ENCODE measurements at regions not wholly inside any gene's neighbourhood (a gene's known extent, or its start where the extent isn't known, plus 50 kb on each side); places are given as distances from the start of the nearest gene placed in this dataset.

GRCh38 chr6:20313960-20314530, 87.6 kb upstream of the E2F3 start:
- DNase-seq = no peak

- DNase-seq = no peak
Measured at GRCh38 chr6:20314866-20315845, 86.5 kb upstream of the E2F3 start.

GRCh38 chr6:20317430-20317829, 84.2 kb upstream of the E2F3 start:
- no peak for DNase-seq

GRCh38 chr6:20318851-20319387, 82.8 kb upstream of the E2F3 start:
- no peak for DNase-seq

GRCh38 chr6:20319520-20320357, 81.9 kb upstream of the E2F3 start:
- DNase-seq = no peak

GRCh38 chr6:20325641-20326421, 75.8 kb upstream of the E2F3 start:
- no peak for DNase-seq

- no peak for DNase-seq
Measured at GRCh38 chr6:20326422-20326728, 75.3 kb upstream of the E2F3 start.

- DNase-seq = no peak
Measured at GRCh38 chr6:20327141-20327540, 74.5 kb upstream of the E2F3 start.

GRCh38 chr6:20328266-20328923, 73.3 kb upstream of the E2F3 start:
- DNase-seq = no peak

- no peak for DNase-seq
Measured at GRCh38 chr6:20328924-20329300, 72.8 kb upstream of the E2F3 start.

- DNase-seq = no peak
Measured at GRCh38 chr6:20331042-20331441, 70.6 kb upstream of the E2F3 start.

GRCh38 chr6:20331625-20332024, 70.1 kb upstream of the E2F3 start:
- no peak for DNase-seq

- DNase-seq = no peak
Measured at GRCh38 chr6:20332441-20333006, 69.2 kb upstream of the E2F3 start.

GRCh38 chr6:20333721-20334269, 67.9 kb upstream of the E2F3 start:
- no peak for DNase-seq

- DNase-seq = no peak
Measured at GRCh38 chr6:20334334-20334733, 67.3 kb upstream of the E2F3 start.

- DNase-seq = no peak
Measured at GRCh38 chr6:20334962-20335361, 66.7 kb upstream of the E2F3 start.

- no peak for DNase-seq
Measured at GRCh38 chr6:20335872-20336271, 65.8 kb upstream of the E2F3 start.

- DNase-seq = no peak
Measured at GRCh38 chr6:20338156-20338555, 63.5 kb upstream of the E2F3 start.

GRCh38 chr6:20340068-20340848, 61.4 kb upstream of the E2F3 start:
- DNase-seq = no peak

GRCh38 chr6:20341096-20341495, 60.6 kb upstream of the E2F3 start:
- no peak for DNase-seq

GRCh38 chr6:20341564-20341963, 60.1 kb upstream of the E2F3 start:
- DNase-seq = no peak
